ENCODE measurements at regions not wholly inside any gene's neighbourhood (a gene's known extent, or its start where the extent isn't known, plus 50 kb on each side); places are given as distances from the start of the nearest gene placed in this dataset.

GRCh38 chr3:18713577-18713951 lies 288.4 kb upstream of the SATB1 start:
- no peaks in the 10 kb centered on the region for H3K23me2 ChIP-seq (ENCODE audit: low read depth, low read length)
- H3K27ac ChIP-seq (ENCODE audit: low read depth, low read length): no peak overlapping the region
- no peaks in the 10 kb centered on the region for H4K20me1 ChIP-seq (replicated peaks in 1 of 2; ENCODE audit: control insufficient read depth in 1 of 2, insufficient read depth in 2 of 2, low read length in 2 of 2)
- H3K9me3 ChIP-seq (ENCODE audit: insufficient read depth in 2 of 2, low read depth in 1 of 2, low read length in 1 of 2): no peaks in the 10 kb centered on the region
- H3K79me2 ChIP-seq (ENCODE audit: control insufficient read depth in 1 of 2, insufficient read depth in 2 of 2, low read length in 2 of 2): no peaks in the 10 kb centered on the region
- ChIA-PET CTCF (ENCODE audit: partially characterized antibody) (interaction anchor here (1.2 kb wide), 1 partner anchor 154 kb away, joined by 3 read pairs; no protein-coding TSS in a partner anchor), POLR2A (ENCODE audit: partially characterized antibody) (no interaction called here)
- H3K23ac ChIP-seq (ENCODE audit: insufficient read length): no peak overlapping the region
- H3K79me1 ChIP-seq (ENCODE audit: low read depth, low read length): no peaks in the 10 kb centered on the region
- no peak overlapping the region for H3K4me2 ChIP-seq (ENCODE audit: insufficient read depth in 1 of 2, low read depth in 2 of 2, low read length in 2 of 2)
- no peak overlapping the region for H3K4me3 ChIP-seq (ENCODE audit: extremely low read depth in 1 of 4, insufficient read depth in 2 of 4, low read depth in 3 of 4, low read length in 4 of 4)
- no peak overlapping the region for H4K91ac ChIP-seq (replicated peaks; ENCODE audit: insufficient read length, low read length)
- H4K8ac ChIP-seq (ENCODE audit: extremely low read depth, insufficient read depth, low read length): no peak overlapping the region
- peaks cover 0 to 1% (median 0%) of the 10 kb centered on the region in 4 experiments; a peak in 1 of 7 replicates for H3K27me3 ChIP-seq (replicated peaks in 1 of 4; ENCODE audit: control insufficient read depth in 3 of 4, extremely low read depth in 1 of 4, insufficient read depth in 3 of 4, low read length in 3 of 4)
- DNase-seq (ENCODE audit: low read depth in 1 of 2, low spot score in 2 of 2) (no peak), FAIRE-seq (no peak)
- WGBS, 2 experiments (ENCODE audit: extremely low coverage in 1 of 2, insufficient coverage in 1 of 2, insufficient read length in 1 of 2, insufficient replicate concordance in 2 of 2, low coverage in 1 of 2, low lambda C conversion rate in 2 of 2, missing lambda C conversion rate in 1 of 2): 95% methylated on average over 2 of the region's 2 CpGs; no CpG with 5 or more reads in 1 of the 2 experiments
- H3K18ac ChIP-seq (ENCODE audit: extremely low read depth, low read length): no peak overlapping the region
- H2AFZ ChIP-seq (ENCODE audit: low read length): no peak overlapping the region
- no peak overlapping the region for H3K4ac ChIP-seq (replicated peaks; ENCODE audit: insufficient read length, low read depth, low read length)
- no peaks in the 10 kb centered on the region for H3K36me3 ChIP-seq (ENCODE audit: control insufficient read depth in 2 of 4, insufficient read depth in 4 of 4, low read length in 3 of 4)
- no peak overlapping the region for H4K5ac ChIP-seq (ENCODE audit: insufficient read length, low read depth, low read length)
- H2BK5ac ChIP-seq (ENCODE audit: low read depth, low read length): no peak overlapping the region; the same call in 1 of the 2 replicates
- H3K14ac ChIP-seq (ENCODE audit: insufficient read length): no peak overlapping the region
- H3K9ac ChIP-seq (replicated peaks in 1 of 4; ENCODE audit: extremely low read depth in 1 of 4, low read depth in 3 of 4, low read length in 3 of 4): no peak overlapping the region
- no peak overlapping the region for H2AK5ac ChIP-seq (ENCODE audit: low read depth, low read length)
- H2BK12ac ChIP-seq (ENCODE audit: low read depth, low read length): no peak overlapping the region
- H3K56ac ChIP-seq (replicated peaks; ENCODE audit: insufficient read length, low read depth, low read length): no peak overlapping the region
- H2BK120ac ChIP-seq (replicated peaks; ENCODE audit: low read depth, low read length): no peak overlapping the region
- TF ChIP-seq, protein P1, sequence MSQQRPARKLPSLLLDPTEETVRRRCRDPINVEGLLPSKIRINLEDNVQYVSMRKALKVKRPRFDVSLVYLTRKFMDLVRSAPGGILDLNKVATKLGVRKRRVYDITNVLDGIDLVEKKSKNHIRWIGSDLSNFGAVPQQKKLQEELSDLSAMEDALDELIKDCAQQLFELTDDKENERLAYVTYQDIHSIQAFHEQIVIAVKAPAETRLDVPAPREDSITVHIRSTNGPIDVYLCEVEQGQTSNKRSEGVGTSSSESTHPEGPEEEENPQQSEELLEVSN (IDR thresholded peaks at IDR 0.05): no peak
- TF ChIP-seq CREB1 (IDR thresholded peaks at IDR 0.05) (no peak), NANOG (IDR thresholded peaks at IDR 0.05; ENCODE audit: insufficient read depth, low read depth, low read length, poor library complexity, severe bottlenecking) (no peak), RFX5 (IDR thresholded peaks at IDR 0.05; ENCODE audit: borderline replicate concordance, low read depth, low read length) (no peak), SP2 (IDR thresholded peaks at IDR 0.05; ENCODE audit: low read length) (no peak), CTBP2 (IDR thresholded peaks at IDR 0.05; ENCODE audit: borderline replicate concordance, insufficient read depth, insufficient read length, low read length) (no peak), TAF1 (IDR thresholded peaks at IDR 0.05; ENCODE audit: low read depth, low read length) (no peak), EGR1 (IDR thresholded peaks at IDR 0.05; ENCODE audit: borderline replicate concordance, low read depth, low read length) (no peak), EZH2 (IDR thresholded peaks at IDR 0.05; ENCODE audit: low read depth, low read length, severe bottlenecking) (no peak)
- no peak overlapping the region for H2BK20ac ChIP-seq (ENCODE audit: low read length)
- no peaks in the 10 kb centered on the region for H3K4me1 ChIP-seq (replicated peaks in 1 of 4; ENCODE audit: control insufficient read depth in 3 of 4, insufficient read depth in 4 of 4, low read length in 3 of 4)
- H2BK15ac ChIP-seq (ENCODE audit: low read length): no peak overlapping the region

All from H1 (cell line).